ENCODE measurements at regions not wholly inside any gene's neighbourhood (a gene's known extent, or its start where the extent isn't known, plus 50 kb on each side); places are given as distances from the start of the nearest gene placed in this dataset.

DNA sequence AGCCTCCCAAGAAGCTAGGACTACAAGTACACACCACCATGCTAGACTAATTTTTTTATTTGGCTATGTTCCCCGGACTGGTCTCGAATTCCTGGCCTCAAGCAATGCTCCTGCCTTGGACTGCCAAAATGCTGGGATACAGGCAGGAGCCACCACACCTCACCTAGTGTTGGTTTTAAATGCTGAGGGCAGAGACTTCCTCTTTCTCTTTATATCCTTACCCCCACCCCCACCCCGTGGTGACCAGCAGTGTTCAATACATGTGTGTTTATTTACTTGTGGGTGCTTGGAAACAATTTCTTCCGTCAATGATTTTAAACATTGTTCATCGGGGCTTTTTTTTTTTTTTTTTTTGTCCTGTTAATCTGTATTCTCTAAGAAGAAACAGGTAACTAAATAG is 158.9 kb downstream of the ZBTB18 start:
- Mint-ChIP-seq H3K36me3 (no peaks in the 10 kb centered on the region), H3K9me3 (peaks cover 1% of the 10 kb centered on the region)

DNA sequence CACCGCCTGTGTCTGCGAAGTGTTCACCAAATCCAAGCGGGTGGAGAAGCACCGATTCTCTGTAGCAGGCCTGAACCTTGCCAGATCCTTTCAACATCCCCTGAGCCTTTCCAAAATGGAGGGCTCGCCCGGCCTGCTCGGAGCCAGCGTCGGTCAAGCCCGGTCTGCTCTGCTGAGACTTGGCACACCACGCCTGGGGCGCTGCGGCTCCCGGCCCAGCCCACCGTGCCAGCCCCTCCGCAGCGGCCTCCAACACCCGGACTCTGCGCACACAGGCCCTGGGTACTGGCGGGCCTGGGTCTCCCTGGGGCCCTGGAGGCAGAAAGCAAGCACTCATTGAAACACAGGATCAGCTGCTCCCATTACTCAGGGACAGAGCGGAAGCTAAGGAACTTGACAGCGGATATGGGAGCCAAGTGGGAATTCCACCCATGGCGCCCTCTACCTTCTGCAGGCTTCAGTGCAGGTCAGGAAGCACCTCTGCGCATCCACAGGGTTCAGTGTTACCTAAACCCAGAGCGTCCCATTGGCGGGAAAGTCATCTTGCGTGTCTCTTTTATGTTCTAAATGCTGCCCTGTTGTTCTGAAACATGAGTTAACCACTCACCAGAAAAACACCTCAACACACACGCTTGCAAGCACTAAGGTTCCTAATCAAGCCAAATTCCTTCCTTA is 159.9 kb downstream of the ZBTB18 start:
- peaks cover 1% of the 10 kb centered on the region for H3K9me3 Mint-ChIP-seq
- TF ChIP-seq EZH2phosphoT487 (IDR thresholded peaks at IDR 0.05) (no peak), EZH2 (IDR thresholded peaks at IDR 0.05) (no peak)
- TF ChIP-seq, protein P1, sequence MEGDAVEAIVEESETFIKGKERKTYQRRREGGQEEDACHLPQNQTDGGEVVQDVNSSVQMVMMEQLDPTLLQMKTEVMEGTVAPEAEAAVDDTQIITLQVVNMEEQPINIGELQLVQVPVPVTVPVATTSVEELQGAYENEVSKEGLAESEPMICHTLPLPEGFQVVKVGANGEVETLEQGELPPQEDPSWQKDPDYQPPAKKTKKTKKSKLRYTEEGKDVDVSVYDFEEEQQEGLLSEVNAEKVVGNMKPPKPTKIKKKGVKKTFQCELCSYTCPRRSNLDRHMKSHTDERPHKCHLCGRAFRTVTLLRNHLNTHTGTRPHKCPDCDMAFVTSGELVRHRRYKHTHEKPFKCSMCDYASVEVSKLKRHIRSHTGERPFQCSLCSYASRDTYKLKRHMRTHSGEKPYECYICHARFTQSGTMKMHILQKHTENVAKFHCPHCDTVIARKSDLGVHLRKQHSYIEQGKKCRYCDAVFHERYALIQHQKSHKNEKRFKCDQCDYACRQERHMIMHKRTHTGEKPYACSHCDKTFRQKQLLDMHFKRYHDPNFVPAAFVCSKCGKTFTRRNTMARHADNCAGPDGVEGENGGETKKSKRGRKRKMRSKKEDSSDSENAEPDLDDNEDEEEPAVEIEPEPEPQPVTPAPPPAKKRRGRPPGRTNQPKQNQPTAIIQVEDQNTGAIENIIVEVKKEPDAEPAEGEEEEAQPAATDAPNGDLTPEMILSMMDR (IDR thresholded peaks at IDR 0.05) = peak; percentile 70
- Histone ChIP-seq H3K4me1 (no peaks in the 10 kb centered on the region), H2AFZ (replicated peaks) (peak overlapping the region; percentile 87), H3K79me2 (ENCODE audit: low read depth) (no peaks in the 10 kb centered on the region), H3K4me3 (no peak overlapping the region), H3K9me3 (ENCODE audit: low read depth) (no peaks in the 10 kb centered on the region), H3F3A (ENCODE audit: low read depth) (no peaks in the 10 kb centered on the region), H4K20me1 (ENCODE audit: low read depth) (no peaks in the 10 kb centered on the region), H3K27me3 (no peaks in the 10 kb centered on the region), H3K9ac (no peak overlapping the region), H3K36me3 (no peaks in the 10 kb centered on the region), H3K27ac (no peak overlapping the region), H3K4me2 (no peak overlapping the region)
- H3K27me3 Mint-ChIP-seq (ENCODE audit: insufficient read depth, low read depth) = peaks cover 3% of the 10 kb centered on the region
- peaks cover 4% of the 10 kb centered on the region for H3K4me1 Mint-ChIP-seq
- H3K27ac Mint-ChIP-seq = no peak overlapping the region
- H3K36me3 Mint-ChIP-seq = no peaks in the 10 kb centered on the region
- DNase-seq (ENCODE audit: low spot score) = peak; percentile 67
- no peak overlapping the region for H3K4me3 Mint-ChIP-seq

More for the DNA sequence above, 158.9 kb downstream of the ZBTB18 start:
- no peak overlapping the region for H3K4me2 ChIP-seq
- no peaks in the 10 kb centered on the region for H3K36me3 ChIP-seq
- H3F3A ChIP-seq (ENCODE audit: low read depth) = no peaks in the 10 kb centered on the region
- Mint-ChIP-seq H3K27ac (no peak overlapping the region), H3K4me3 (no peak overlapping the region), H3K4me1 (peaks cover 4% of the 10 kb centered on the region), H3K27me3 (ENCODE audit: insufficient read depth, low read depth) (peaks cover 3% of the 10 kb centered on the region)
- H3K9ac ChIP-seq = no peak overlapping the region
- H4K20me1 ChIP-seq (ENCODE audit: low read depth) = no peaks in the 10 kb centered on the region
- no peaks in the 10 kb centered on the region for H3K27me3 ChIP-seq
- no peak overlapping the region for H3K4me3 ChIP-seq
- DNase-seq (ENCODE audit: low spot score) = no peak
- H3K79me2 ChIP-seq (ENCODE audit: low read depth) = no peaks in the 10 kb centered on the region
- no peak overlapping the region for H2AFZ ChIP-seq (replicated peaks)
- H3K9me3 ChIP-seq (ENCODE audit: low read depth) = no peaks in the 10 kb centered on the region
- H3K27ac ChIP-seq = no peak overlapping the region
- TF ChIP-seq EZH2 (IDR thresholded peaks at IDR 0.05) (no peak), EZH2phosphoT487 (IDR thresholded peaks at IDR 0.05) (no peak)
- TF ChIP-seq, protein P1 (IDR thresholded peaks at IDR 0.05) = no peak
- H3K4me1 ChIP-seq = no peaks in the 10 kb centered on the region

DNA sequence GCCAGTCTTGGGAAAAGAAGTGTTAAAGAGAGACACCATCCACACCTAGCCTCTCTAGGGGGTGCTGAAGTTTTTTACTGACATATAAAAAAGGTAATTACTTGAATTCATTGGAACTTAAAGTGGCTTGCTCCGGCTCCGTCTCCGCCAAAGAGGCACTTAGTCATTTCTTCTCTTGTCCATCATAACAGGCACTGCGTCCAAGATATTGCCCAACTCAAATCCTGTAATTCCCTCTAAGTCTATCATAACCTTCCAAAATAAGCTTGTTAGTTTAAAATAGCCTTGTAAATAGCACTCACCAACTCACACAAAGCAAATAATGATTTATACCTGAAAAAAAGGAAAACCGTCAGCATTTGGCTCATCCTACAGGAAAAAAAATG is 160.5 kb downstream of the ZBTB18 start:
- H3K27ac Mint-ChIP-seq = no peak overlapping the region
- H3K4me3 ChIP-seq = no peak overlapping the region
- peaks cover 1% of the 10 kb centered on the region for H3K9me3 Mint-ChIP-seq
- H3K27ac ChIP-seq = no peak overlapping the region
- H3K4me2 ChIP-seq = no peak overlapping the region
- H3K36me3 Mint-ChIP-seq = no peaks in the 10 kb centered on the region
- no peaks in the 10 kb centered on the region for H3K27me3 ChIP-seq
- peaks cover 3% of the 10 kb centered on the region for H3K27me3 Mint-ChIP-seq (ENCODE audit: insufficient read depth, low read depth)
- H3F3A ChIP-seq (ENCODE audit: low read depth) = no peaks in the 10 kb centered on the region
- H3K4me1 ChIP-seq = no peaks in the 10 kb centered on the region
- H3K4me1 Mint-ChIP-seq = peaks cover 4% of the 10 kb centered on the region
- no peak overlapping the region for H2AFZ ChIP-seq (replicated peaks)
- no peaks in the 10 kb centered on the region for H3K9me3 ChIP-seq (ENCODE audit: low read depth)
- H3K4me3 Mint-ChIP-seq = no peak overlapping the region
- H3K9ac ChIP-seq = no peak overlapping the region
- DNase-seq (ENCODE audit: low spot score) = no peak
- no peaks in the 10 kb centered on the region for H3K36me3 ChIP-seq
- H4K20me1 ChIP-seq (ENCODE audit: low read depth) = no peaks in the 10 kb centered on the region
- TF ChIP-seq EZH2 (IDR thresholded peaks at IDR 0.05) (no peak), EZH2phosphoT487 (IDR thresholded peaks at IDR 0.05) (no peak)
- TF ChIP-seq, protein P1 (IDR thresholded peaks at IDR 0.05) = no peak
- no peaks in the 10 kb centered on the region for H3K79me2 ChIP-seq (ENCODE audit: low read depth)

Measured in neural progenitor cell (in vitro differentiated cells).